Stomach (tissue), 8 donors: ENCODE measurements at regions not wholly inside any gene's neighbourhood (a gene's known extent, or its start where the extent isn't known, plus 50 kb on each side); places are given as distances from the start of the nearest gene placed in this dataset.

Source experiments
- DNase-seq, 2 donors: peaks; one replicate each; pipeline versions ENCODE4 v3.0.0 to v3.0.0-alpha.2; 2013 to 2019
- H3K27ac ChIP-seq, 5 donors: fragments of 200-600 bp in 4 of 5; sonication (generic) in 4 of 5; one replicate each; pipeline ENCODE4 v1.5.1; 2013 to 2019; ENCODE audit warnings: mild to moderate bottlenecking in 1 of 5, moderate library complexity in 1 of 5
- H3K27me3 ChIP-seq, 3 donors: fragments of 200-600 bp; sonication (generic); one replicate each; pipeline ENCODE4 v1.5.1; 2017 to 2019; ENCODE audit warnings: mixed run types in 1 of 3
- H3K36me3 ChIP-seq, 4 donors: fragments of 200-600 bp; sonication (generic); 1 replicate in 3 of 4; 2 replicates in 1 of 4; pipeline ENCODE4 v1.5.1; 2016 to 2019
- H3K4me1 ChIP-seq, 4 donors: fragments of 200-600 bp; sonication (generic); one replicate each; pipeline ENCODE4 v1.5.1; 2016 to 2019
- H3K4me3 ChIP-seq, 4 donors: fragments of 200-600 bp; sonication (generic) in 3 of 4; one replicate each; pipeline ENCODE4 v1.5.1; 2016 to 2019; ENCODE audit warnings: mild to moderate bottlenecking in 1 of 4
- H3K9me3 ChIP-seq, 4 donors: fragments of 200-600 bp; sonication (generic); one replicate each; pipeline ENCODE4 v1.5.1; 2016 to 2019
- CTCF ChIP-seq, 7 experiments: fragments of 450-650 bp in 4 of 7; fragments of 200-600 bp in 3 of 7; sonication (generic) in 3 of 7; IDR thresholded peaks; one replicate each; pipeline ENCODE4 v1.5.1; 2016 to 2019; ENCODE audit warnings: antibody characterized with exemption in 7 of 7, control low read depth in 2 of 7, mild to moderate bottlenecking in 1 of 7
- EP300 ChIP-seq: sonication (generic); formaldehyde crosslinking; IDR thresholded peaks from one replicate; pipeline ENCODE4 v1.6.1; 2017; ENCODE audit warnings: antibody characterized with exemption
- POLR2A ChIP-seq, 4 donors: fragments of 450-650 bp; IDR thresholded peaks; one replicate each; pipeline ENCODE4 v1.6.1; 2016; ENCODE audit warnings: antibody characterized with exemption in 4 of 4, control low read depth in 2 of 4, mild to moderate bottlenecking in 1 of 4, moderate library complexity in 1 of 4
- POLR2AphosphoS5 ChIP-seq, 3 donors: sonication (generic); formaldehyde crosslinking; IDR thresholded peaks; one replicate each; pipeline ENCODE4 v1.6.1; 2016; ENCODE audit warnings: antibody characterized with exemption in 3 of 3
- WGBS, 5 donors: extraction: QIAGEN DNeasy Blood & Tissue Kit in 3 of 5; methylation state at CpG; one replicate each; pipeline versions ENCODE4 v1.1.5 to v1.1.7; 2013 to 2018; 5-methylcytosine and 5-hydroxymethylcytosine counted together
- intact Hi-C: fragments of 100-400 bp; cut with DNase I; formaldehyde crosslinking; loops from one replicate; pipeline ENCODE4 v1.15.1; 2023; ENCODE audit warnings: low total_unique reads
- donor health status: healthy with polysubstance abuse.
- donor health status: Bipolar disorder and iron deficiency.
- donor health status: healthy.

- no peak for DNase-seq
- H3K9me3 ChIP-seq: peaks cover 0 to 11% (median 7%) of the 10 kb centered on the region in 4 donors
- no peaks in the 10 kb centered on the region for H3K4me1 ChIP-seq
- H3K4me3 ChIP-seq: no peak overlapping the region
- TF ChIP-seq CTCF (IDR thresholded peaks at IDR 0.05) (no peak), POLR2AphosphoS5 (IDR thresholded peaks at IDR 0.05) (no peak), POLR2A (IDR thresholded peaks at IDR 0.05) (no peak), EP300 (no peak)
- no peaks in the 10 kb centered on the region for H3K36me3 ChIP-seq
- intact Hi-C loops: no loop called here
- WGBS, 5 donors: 68 to 79% (median 76%) methylated on average over 3 of the region's 3 CpGs
- no peaks in the 10 kb centered on the region for H3K27me3 ChIP-seq
- no peak overlapping the region for H3K27ac ChIP-seq
Measured at GRCh38 chr6:140036196-140036595, 661.7 kb upstream of the CITED2 start.

GRCh38 chr6:140032189-140032588 lies 657.7 kb upstream of the CITED2 start:
- no peak for DNase-seq
- H3K9me3 ChIP-seq: peaks cover 4 to 11% (median 8%) of the 10 kb centered on the region in 4 donors
- TF ChIP-seq CTCF (IDR thresholded peaks at IDR 0.05): no peak
- TF ChIP-seq POLR2A (IDR thresholded peaks at IDR 0.05): no peak
- no peak for TF ChIP-seq EP300
- TF ChIP-seq POLR2AphosphoS5 (IDR thresholded peaks at IDR 0.05): no peak
- no peaks in the 10 kb centered on the region for H3K27me3 ChIP-seq
- H3K27ac ChIP-seq: no peak overlapping the region
- no peaks in the 10 kb centered on the region for H3K36me3 ChIP-seq
- WGBS, 5 donors: 91 to 98% (median 96%) methylated on average over 2 of the region's 2 CpGs
- no peaks in the 10 kb centered on the region for H3K4me1 ChIP-seq
- intact Hi-C loops: no loop called here
- no peak overlapping the region for H3K4me3 ChIP-seq

GRCh38 chr6:140029551-140029950 lies 655.1 kb upstream of the CITED2 start:
- TF ChIP-seq CTCF (IDR thresholded peaks at IDR 0.05) (no peak), POLR2A (IDR thresholded peaks at IDR 0.05) (no peak), POLR2AphosphoS5 (IDR thresholded peaks at IDR 0.05) (no peak), EP300 (no peak)
- intact Hi-C loops: no loop called here
- no peaks in the 10 kb centered on the region for H3K36me3 ChIP-seq
- 72 to 81% (median 72%) methylated on average over 3 of the region's 3 CpGs for WGBS, 5 donors
- no peaks in the 10 kb centered on the region for H3K4me1 ChIP-seq
- no peak overlapping the region for H3K4me3 ChIP-seq
- no peaks in the 10 kb centered on the region for H3K27me3 ChIP-seq
- DNase-seq: no peak
- H3K9me3 ChIP-seq: peaks cover 0 to 4% (median 0%) of the 10 kb centered on the region in 4 donors
- H3K27ac ChIP-seq: no peak overlapping the region

- WGBS, 5 donors: 69 to 95% (median 82%) methylated on average over 2 of the region's 2 CpGs
- no peak for DNase-seq
- no peak overlapping the region for H3K27ac ChIP-seq
- no peaks in the 10 kb centered on the region for H3K36me3 ChIP-seq
- H3K9me3 ChIP-seq: peaks cover 0 to 4% (median 0%) of the 10 kb centered on the region in 4 donors
- H3K4me1 ChIP-seq: no peaks in the 10 kb centered on the region
- no peak for TF ChIP-seq EP300
- no peak for TF ChIP-seq POLR2A (IDR thresholded peaks at IDR 0.05)
- intact Hi-C loops: no loop called here
- no peaks in the 10 kb centered on the region for H3K27me3 ChIP-seq
- no peak overlapping the region for H3K4me3 ChIP-seq
Measured at GRCh38 chr6:140027219-140027618, 652.8 kb upstream of the CITED2 start.

- Histone ChIP-seq H3K27ac (no peak overlapping the region), H3K4me1 (no peaks in the 10 kb centered on the region), H3K9me3 (peaks cover 0 to 5% (median under 1%) of the 10 kb centered on the region in 4 donors), H3K4me3 (no peak overlapping the region), H3K27me3 (no peaks in the 10 kb centered on the region), H3K36me3 (no peaks in the 10 kb centered on the region)
- TF ChIP-seq CTCF (IDR thresholded peaks at IDR 0.05) (no peak), POLR2A (IDR thresholded peaks at IDR 0.05) (no peak), EP300 (no peak), POLR2AphosphoS5 (IDR thresholded peaks at IDR 0.05) (no peak)
- intact Hi-C loops: no loop called here
- no peak for DNase-seq
Measured at GRCh38 chr6:140026546-140026945, 652.1 kb upstream of the CITED2 start.
